ENCODE measurements at regions not wholly inside any gene's neighbourhood (a gene's known extent, or its start where the extent isn't known, plus 50 kb on each side); places are given as distances from the start of the nearest gene placed in this dataset.

DNA sequence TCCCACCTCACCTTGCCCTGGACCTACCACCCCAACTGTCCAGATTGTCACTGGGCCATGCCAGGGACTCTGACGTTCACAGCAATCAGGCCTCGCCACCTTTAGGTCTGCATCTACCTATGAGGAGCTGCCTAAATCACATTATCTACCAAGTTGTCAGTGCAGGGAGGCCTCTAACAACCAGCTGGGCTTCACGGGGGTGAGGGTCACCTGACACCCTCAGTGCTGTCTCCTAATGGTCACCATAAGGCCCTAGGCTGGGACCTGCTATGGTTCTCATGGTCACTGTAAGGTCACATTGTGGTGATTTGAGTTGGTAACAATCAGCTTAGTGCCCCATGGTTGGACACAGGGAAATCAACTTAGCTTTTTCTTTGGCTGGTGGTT, 119.2 kb upstream of the CXCL14 start:
- DNase-seq = no peak

DNA sequence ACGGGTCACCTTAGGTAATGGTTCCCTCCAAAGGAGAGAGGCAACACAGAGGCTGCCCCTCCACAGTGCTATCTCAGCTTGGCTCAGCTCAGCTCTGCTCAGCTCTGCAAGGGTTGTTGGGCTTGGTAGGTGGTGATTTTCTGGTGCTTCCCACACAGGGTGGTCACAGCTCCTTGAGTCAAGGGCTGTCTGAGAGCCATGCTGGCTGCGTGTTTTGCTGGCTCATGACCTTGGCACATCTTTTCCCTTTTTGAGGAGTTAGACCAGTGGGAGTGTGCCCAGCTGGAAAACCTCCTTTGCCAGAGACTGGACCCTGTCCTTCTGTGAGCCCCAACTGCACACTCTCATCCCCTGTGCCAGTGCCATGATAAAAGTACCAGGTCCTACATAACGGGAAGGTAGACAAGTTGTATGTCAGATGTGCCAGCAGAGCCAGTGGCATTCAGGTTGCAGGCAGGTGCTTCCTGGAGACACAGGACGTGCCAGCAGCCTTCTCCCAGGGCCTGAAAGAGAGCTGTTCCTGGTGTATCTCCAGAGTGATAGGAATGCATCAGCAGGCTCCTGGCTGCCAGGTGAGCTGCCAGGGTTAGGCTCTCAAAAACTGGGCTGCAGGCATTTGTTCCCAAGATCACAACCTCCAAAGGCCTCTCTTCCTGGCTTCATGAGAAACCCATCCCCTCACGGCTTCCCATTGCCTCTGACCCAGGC, 118.6 kb upstream of the CXCL14 start:
- no peak for DNase-seq

DNA sequence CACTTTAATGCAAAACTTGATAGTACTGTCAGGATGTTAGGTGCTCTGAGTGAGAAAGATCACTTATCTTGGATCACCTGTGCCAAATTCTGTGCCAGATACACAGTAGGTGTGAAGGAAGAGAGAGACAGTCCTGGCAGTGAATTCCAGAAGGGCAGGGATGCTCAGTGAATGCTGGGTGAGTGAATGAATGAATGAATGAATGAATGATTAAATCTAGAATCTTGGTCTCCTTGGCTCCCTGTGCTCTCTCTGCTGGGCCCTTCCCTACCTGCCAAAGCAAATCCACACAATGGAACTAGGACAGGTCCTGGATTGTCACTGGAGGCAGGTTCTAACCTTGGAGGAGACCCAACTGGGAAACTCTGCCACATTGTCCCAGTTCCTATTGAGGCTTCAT, 117.5 kb upstream of the CXCL14 start:
- DNase-seq = no peak

DNA sequence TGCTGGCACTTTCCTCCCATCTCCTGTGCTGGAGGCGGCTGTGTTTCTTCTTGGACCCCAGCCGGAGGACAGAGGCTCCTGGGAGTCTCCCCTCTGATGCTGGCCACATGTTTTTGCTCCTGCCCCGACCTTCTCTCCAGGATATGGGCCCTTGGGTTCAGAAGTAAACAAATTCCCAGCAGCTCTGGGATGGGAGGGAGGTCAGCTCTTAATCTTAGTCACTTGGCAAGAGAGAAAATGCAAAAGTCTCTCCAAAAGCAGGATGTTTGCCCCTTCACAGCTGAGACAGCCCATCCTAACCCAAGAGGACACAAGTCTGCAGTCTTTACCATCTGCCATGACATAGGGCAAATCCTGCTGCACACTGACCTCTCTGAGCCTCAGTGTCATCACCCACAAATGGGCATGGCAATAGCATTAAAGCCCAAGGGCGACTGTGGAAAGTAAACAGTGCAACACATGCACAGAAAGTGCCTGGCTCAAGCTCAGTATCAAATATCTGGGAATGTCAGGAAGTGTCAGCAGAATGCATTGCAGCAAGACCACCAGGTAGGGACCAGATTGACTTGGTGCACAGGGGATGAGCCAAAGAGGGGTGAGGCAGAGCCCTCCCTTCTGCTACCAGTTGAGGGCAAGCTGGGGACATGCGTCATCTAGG, 117.0 kb upstream of the CXCL14 start:
- DNase-seq = no peak

DNA sequence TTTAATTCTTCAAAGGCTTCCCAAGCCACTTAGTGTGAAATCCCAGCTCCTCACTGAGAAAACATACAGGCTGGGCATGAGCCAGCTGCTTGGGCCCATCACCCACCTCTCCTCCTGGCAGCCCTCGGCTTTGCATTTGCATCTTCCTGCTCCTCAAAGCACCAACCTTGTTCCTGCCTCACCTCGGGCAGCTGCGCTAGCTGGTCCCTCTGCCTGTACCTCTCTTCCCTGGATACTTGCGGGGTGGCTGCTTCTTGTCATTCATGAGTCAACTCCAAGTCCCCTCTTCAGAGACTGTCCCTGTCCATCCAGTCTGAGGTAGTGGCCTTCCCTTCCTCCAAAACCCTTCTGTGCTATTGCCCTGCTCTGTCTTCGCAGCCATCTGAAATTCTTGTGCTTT, 116.1 kb upstream of the CXCL14 start:
- no peak for DNase-seq

DNA sequence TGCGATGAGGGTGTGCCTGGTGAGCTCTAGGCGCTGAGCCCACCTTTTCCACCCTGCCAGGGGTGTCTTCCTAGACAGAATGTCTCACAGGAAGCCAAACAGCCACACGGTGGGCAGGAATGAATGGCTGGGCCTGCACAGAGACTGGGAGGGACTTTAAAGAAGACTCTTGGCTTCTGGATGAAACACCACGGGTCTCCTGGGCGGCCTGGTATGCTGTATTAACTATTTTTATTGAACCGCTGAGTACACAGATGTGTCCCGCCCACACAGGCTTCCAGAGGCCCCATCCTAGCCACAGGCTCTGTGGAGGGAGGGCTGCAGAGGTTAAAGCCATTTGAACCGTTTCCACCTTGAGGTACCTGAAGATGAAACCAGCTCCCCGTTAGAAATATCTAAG, 115.2 kb upstream of the CXCL14 start:
- DNase-seq = no peak

DNA sequence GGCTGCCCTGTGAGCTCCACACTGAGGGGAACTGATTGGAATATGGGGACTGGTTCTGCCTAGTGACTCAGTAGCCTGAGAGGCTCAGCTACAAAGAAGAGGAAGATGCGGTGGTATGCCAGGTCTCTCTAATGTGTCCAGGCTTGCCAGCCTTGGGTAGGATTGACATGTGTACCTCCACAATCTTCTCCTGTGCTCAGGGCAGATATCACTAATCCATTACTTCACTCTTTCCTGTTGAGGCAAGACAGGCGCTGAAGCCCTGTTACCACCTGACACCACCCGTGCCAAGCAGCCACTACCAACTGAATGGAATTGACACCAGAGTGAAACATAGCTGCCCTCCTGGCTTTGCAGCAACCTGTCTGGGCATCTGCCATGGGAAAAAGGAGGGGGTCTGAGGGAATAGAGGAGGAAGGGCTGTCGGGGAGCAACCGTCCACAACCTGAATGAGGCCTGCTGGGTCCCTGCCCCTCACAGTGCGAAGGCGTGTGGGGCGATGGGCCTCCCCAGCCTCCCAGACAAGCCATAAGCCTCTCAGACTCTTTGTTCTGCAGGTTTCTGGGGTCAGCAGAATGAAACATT, 114.7 kb upstream of the CXCL14 start:
- no peak for DNase-seq

DNA sequence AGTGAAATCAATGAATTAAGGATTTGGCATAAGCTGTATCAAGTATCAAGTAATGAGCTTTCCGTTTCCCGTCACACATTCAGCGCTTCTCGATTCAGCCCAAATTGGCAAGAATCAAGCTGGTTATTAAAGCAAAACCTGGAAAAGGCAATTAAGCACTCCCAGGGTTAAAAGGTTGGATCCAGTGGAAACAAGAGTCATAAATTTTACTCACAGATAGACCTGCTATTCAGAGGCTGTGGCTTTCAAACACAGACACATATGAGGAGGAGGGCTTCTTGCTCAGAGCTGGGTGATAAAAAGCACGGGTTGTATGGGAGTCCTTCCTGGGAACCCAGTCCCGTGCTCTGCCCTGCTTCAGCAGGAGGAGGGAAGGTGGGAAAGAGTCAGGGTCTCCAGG, 112.3 kb upstream of the CXCL14 start:
- no peak for DNase-seq

DNA sequence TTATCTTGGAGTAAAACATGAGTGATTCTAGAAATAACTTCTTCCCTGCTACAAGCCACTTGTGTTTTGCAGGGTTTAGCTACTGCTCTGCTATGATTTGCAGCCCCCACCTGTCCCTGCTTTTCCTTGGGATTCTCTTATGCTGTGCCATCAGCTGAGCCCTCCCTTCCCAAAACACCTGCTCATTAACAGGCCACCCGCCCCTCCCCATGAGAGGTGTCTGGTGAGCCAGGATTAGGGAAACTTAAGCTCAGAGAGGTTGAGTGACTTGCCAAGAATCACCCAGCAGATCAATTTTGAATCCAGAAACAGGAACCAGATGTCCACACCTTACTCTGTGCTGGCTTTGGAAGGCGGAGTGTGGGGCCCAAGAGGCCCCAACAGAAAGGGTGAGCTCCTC, 111.7 kb upstream of the CXCL14 start:
- DNase-seq = no peak

DNA sequence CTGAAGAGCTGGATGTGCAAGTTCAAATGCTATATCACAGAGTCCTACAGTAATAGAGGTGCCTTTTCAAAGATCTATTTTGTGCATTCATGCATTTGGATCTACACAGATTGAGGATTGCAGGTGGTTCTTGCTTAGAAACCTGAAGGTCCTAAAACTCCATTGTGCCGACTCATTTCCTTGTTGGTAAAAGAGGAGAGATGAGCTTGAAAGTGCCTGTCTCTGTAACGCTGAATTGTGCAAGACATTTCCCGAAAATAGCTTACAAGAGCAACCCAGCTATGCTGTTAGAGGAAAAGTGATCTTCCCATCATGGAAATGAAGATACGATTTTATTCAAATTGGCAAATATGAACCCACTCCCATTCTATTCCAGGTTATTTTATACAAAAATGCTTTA, 110.7 kb upstream of the CXCL14 start:
- no peak for DNase-seq

DNA sequence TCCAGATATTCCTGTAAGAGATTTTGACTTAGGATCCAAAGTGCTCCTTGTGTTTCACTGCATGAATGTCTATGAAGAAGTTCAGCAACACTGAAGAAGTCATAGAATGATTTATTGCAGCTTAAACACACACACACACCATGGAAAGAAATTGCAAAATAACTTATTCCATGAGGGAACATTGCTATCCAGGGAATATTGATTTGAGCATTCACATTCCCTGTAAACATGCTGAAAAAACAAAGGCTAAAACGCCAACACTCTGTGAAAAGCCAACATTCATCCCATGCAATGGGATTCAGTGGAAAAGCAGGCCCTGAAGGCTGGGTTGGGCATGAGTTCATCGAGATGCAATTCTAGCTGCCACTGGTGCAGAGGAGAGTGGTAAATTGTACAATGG, 109.6 kb upstream of the CXCL14 start:
- no peak for DNase-seq

DNA sequence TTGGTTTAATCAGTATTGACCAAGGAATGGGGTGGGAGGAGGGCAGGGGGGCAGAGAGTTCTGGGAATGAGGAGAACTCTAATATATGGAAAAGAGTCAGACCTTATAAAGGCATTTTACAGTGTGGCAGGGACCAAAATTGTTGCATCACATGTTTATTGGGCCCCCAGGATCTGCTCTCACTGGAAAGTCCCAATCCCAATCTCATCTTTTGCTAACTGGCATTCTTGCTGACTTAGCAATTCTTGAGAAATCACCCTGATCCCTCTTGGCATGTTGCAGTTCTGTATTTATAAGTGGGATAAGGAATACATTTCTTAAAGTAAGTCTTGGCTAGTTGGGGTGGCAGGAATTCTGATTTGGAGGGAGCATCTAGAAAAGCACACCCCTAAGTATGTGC, 104.4 kb upstream of the CXCL14 start:
- no peak for DNase-seq

DNA sequence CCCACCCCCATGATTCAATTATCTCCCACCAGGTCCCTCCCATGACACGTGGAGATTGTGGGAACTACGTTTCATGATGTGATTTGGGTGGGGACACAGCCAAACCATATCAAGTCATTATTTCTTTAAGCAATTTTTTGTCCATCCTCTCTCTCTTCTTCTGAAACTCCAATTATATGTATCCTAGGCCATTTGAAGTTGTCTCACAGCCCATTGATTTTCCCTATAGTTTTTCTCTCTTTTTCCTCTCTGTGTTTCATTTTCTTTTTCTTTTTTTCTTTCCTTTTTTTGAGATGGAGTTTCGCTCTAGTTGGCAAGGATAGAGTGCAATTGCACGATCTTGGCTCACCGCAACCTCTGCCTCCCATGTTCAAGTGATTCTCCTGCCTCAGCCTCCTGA, 101.9 kb upstream of the CXCL14 start:
- no peak for DNase-seq

DNA sequence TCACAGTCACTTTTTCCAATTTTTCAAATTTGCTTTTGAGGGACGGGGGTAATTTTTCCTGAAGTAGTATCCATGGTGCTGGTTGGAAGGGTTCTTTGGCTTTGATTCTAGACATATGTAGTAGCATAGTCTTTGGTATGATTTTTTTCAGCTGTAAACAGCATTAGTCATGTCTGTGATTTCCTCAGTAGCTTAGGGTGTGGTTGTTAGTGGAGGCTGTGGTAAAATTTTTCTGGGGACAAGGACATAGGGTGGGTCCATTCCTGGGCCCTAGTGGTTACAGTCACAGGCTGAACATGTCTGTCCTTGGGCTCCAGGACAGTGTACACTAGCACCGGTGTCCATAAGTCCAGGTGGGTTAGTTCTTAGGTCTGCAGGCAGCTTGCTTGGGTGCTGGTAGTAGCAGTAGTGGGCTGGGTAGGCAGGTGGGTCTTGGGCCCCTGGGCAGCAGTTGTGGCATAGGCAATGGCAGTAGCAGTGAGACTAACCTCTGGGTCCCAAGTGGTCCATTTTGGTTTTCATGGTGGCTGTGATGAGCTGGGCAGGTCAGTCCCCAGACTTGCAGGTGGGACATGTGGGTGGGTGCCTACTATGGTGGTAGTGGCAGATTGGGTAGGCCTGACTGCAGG, 100.0 kb upstream of the CXCL14 start:
- DNase-seq = no peak

DNA sequence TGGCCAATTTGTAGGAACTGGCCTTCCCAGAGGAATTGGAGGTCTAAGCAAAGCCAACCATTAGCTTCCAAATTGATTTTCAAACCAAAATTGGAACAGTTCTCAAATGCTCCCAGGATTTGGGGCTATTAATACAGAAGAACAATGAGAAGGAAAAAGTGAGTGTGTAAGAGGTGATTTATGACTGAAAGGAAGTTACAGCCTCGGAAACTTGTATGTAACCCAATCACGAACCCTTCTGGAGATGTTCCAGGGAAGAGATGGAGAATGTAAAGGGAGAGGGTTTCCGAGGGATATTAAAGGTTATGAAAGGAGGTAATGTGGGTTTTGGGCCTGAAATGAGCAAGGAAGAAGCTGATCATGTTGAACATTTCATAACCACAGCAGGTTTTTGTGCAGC, 93.2 kb upstream of the CXCL14 start:
- no peak for DNase-seq

DNA sequence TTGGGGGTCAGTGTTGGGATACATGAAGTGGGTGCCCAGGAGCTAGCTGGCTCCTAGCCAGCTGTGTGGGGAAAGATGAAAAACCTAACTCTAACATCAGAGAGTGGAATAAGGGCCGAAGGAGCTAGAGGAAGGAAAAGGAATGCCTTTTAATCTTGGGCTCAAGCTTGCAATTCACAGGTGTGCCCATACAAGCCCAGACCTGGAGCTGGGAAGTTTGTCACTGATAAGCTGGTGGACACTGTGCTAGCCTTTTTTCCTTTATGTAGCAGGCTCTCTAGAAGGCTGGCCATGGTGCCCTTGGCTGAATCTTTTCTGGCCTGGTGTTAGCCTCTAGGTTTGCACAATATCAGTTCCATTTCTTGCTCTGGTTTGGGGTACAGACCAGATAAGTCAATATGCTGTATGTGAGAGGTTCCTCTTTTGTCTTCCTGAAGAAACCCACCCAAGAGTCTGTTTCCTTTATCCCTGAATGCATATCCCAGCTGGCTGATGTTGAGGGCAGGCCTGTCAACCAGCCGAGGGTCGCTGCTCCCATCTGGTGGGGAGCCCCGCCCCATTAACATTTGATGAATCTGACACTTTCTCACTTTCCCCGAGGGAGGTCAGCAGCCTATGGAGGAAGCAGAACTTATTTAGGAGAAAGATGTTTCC, 92.4 kb upstream of the CXCL14 start:
- no peak for DNase-seq

DNA sequence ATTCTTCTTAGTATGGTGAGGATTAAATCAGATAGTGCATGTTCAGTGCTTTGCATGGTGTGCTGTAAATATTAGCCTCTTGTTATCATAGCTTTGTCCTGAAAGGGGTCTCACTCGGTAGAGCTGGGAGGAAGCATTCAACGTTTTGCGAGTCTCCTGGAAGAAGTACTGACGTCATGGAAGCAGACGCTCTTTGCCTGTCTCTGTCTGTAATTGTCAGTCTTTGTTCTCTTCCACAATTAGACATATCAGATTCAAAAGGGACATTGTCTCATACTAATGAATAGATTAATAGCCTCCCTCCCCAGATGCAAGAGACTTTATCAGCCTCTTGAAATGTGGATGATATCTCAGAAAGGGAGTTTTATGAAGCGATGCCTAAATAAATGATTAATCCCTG, 91.8 kb upstream of the CXCL14 start:
- no peak for DNase-seq

DNA sequence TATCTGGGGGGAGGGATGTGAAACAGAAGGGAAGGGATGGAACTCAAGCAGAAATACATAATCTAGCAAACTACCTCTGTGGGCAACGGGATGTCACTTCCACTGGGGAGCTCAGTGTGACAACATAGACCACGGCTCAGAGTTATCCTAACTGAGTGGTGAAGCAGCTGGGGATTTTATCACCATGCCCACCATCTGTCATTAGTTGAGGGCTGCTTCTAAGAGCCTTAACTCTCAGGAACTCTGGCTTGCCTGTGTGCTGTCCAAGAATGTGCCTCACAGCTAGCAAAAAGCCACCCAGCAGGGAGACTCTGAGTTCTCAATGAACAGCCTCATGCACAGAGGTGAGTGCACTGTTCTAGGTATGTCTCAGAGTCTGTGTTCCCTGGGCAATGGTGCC, 90.6 kb upstream of the CXCL14 start:
- no peak for DNase-seq

DNA sequence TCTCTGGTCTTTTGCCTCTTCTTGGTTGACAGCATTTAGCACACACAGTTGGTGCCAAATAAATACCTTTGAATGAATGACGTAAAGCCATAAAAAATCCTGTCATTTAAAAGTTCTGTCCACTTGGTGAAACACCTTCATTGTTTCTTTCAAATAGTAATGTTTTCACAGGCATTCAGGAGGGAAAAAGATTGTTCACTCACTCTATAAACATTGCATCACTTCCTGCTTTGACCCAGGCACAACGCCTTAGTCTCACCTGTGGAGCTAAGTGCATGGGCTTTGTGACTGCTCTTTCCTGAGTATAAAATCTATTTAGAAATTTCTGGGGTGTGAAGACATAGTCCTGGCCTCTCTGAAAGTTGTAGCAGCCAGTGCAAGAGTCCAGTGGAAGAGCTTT, 88.9 kb upstream of the CXCL14 start:
- no peak for DNase-seq

DNA sequence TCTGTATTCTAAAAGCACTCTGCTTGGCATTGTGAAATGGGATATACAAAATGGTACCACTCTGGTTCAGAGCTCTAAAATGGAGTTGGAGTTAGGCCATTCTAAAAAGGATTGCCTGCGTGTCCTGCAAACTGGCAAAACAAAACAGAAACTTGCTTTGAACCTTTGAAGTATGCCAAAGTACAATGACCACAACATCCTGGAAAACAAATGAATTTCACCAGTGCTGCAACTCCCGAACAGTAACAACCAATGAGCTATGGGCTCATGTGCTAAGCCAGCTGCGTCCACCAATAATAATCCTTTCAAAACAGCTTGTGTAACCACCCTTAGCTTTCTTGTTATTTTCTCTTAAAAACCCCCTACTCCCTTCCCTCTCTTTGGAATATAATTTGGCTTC, 88.4 kb upstream of the CXCL14 start:
- DNase-seq = no peak

DNA sequence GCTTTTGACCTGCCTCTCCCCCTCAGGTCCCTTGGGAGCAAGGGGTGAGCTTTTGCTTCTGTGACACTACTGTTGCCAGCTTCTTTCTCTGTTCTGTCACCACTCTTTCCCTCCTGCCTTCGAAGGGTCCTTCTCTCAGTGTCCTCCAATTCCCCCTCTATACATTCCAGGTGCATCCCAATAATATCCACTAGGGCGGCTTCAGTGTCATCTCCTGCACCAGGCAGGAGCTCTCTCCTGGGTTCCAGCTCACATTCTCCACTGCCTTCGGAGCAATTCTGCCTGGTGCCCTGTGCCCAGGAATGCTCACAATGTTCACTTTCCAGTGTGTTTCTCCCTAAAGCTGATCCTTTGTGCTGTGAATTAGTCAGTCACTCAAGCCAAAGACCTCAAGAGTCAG, 83.9 kb upstream of the CXCL14 start:
- no peak for DNase-seq

DNA sequence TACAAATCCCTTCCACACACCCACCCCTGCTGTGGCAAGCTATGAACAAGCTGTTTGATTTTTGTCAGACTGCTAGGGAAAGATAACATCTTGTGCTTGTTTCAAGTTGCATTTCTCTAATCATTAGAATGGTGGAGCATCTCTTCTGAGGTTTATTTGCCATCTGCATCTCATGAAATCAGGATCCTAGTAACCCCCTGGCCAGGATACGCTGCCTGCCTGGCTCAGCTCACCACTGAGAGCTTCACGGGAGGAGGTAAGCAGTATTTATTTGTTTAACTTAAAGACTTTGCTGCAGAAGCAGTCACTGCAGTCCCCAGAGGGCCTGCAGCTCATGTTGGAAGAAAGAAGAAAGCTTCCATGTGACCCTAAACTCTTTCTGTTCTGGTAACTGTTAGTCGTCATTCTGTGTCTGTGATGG, 83.3 kb upstream of the CXCL14 start:
- no peak for DNase-seq

DNA sequence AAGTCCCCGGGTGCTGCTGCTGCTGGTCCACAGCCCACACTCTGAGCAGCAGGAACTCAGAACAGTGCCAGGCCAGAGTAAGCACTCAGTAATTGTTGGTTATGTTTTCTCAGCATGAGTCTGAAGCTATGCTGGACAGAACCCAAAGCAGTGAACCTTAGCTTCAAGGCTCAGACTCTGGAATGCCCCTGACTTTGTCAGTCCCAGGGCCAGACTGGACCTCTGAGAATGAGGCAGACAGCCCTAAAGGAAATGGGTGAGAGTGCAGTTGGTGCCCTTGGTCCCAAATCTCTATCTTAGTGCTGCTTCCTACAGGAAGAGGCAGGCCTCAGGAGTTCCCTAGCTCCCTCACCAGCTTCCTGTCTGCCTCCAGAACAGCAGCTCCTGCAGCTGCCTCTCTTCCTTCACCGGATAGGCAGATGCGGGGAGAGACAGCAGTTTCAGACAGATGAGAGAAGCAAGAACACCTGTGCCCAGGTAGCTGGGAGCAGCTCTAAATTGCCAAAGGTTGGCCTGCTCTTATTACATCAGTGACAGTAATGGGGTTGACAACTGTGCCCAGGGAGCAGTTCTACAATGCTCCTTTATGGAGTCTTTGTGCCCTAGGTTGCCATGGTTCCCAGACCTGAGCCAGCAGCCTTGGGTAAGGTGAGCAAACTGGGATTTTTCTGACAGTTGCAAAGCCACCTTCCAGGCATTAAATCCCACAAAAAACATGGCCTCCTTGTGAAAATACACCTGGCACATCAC, 82.2 kb upstream of the CXCL14 start:
- no peak for DNase-seq
